ENCODE measurements at regions not wholly inside any gene's neighbourhood (a gene's known extent, or its start where the extent isn't known, plus 50 kb on each side); places are given as distances from the start of the nearest gene placed in this dataset.

DNA sequence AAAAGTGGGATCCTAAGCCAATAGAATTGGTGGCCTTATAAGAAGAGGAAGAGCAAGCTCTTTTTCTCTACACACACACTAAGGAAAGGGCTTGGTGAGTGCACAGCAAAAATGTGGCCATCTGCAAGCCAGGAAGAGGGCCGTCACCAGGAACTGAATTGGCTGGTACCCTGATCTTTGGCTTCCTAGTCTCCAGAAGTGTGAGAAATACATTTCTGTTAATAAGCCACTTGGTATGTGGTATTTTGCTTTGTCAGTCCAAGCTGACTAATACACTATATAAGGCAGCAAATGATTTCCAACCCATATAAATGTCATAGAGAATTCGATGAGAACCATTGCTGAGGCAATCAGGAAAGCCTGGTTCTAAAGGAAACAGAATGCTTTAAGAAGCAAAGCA, 816.3 kb upstream of the SEMA6D start:
- Mint-ChIP-seq H3K36me3 (ENCODE audit: low read depth, unreplicated experiment) (no peaks in the 10 kb centered on the region), H3K4me3 (ENCODE audit: unreplicated experiment) (no peak overlapping the region), H3K9me3 (ENCODE audit: unreplicated experiment) (peaks cover 2% of the 10 kb centered on the region), H3K27me3 (ENCODE audit: low read depth, unreplicated experiment) (no peaks in the 10 kb centered on the region), H3K27ac (ENCODE audit: unreplicated experiment) (no peak overlapping the region), H3K4me1 (ENCODE audit: low read depth, unreplicated experiment) (no peaks in the 10 kb centered on the region)
- DNase-seq (ENCODE audit: low read depth) (no peak), FAIRE-seq (no peak)
- TF ChIP-seq CTCF (IDR thresholded peaks at IDR 0.05; ENCODE audit: insufficient read depth, low read depth, low read length), result no peak
- TF ChIP-seq EZH2 (IDR thresholded peaks at IDR 0.05; ENCODE audit: insufficient read depth, low read length), result no peak
- H2AFZ ChIP-seq (ENCODE audit: low read depth, low read length), result no peak overlapping the region
- H3K4me3 ChIP-seq (ENCODE audit: insufficient read depth, low read depth, low read length), result no peak overlapping the region
- no peaks in the 10 kb centered on the region for H3K9me3 ChIP-seq (ENCODE audit: insufficient read depth, low read depth, low read length)
- no peak overlapping the region for H3K27ac ChIP-seq (ENCODE audit: low read depth, low read length)
- H4K20me1 ChIP-seq (ENCODE audit: insufficient read depth, low read length), result no peaks in the 10 kb centered on the region
- H3K4me1 ChIP-seq (ENCODE audit: insufficient read depth, low read length), result no peaks in the 10 kb centered on the region
- H3K9ac ChIP-seq (ENCODE audit: low read length), result no peak overlapping the region
- no peaks in the 10 kb centered on the region for H3K27me3 ChIP-seq (ENCODE audit: insufficient read depth, low read length)
- no peaks in the 10 kb centered on the region for H3K79me2 ChIP-seq (ENCODE audit: insufficient read depth, low read length)
- H3K36me3 ChIP-seq (ENCODE audit: insufficient read depth, low read length), result no peaks in the 10 kb centered on the region
- no peak overlapping the region for H3K4me2 ChIP-seq (ENCODE audit: low read length)

GRCh38 chr15:46917721-46918252, 799.5 kb upstream of the SEMA6D start:
- Mint-ChIP-seq H3K27me3 (ENCODE audit: low read depth, unreplicated experiment) (no peaks in the 10 kb centered on the region), H3K4me1 (ENCODE audit: low read depth, unreplicated experiment) (no peaks in the 10 kb centered on the region), H3K9me3 (ENCODE audit: unreplicated experiment) (no peaks in the 10 kb centered on the region), H3K4me3 (ENCODE audit: unreplicated experiment) (no peak overlapping the region), H3K27ac (ENCODE audit: unreplicated experiment) (no peak overlapping the region), H3K36me3 (ENCODE audit: low read depth, unreplicated experiment) (no peaks in the 10 kb centered on the region)
- no peak for TF ChIP-seq CTCF (IDR thresholded peaks at IDR 0.05; ENCODE audit: insufficient read depth, low read depth, low read length)
- no peak for TF ChIP-seq EZH2 (IDR thresholded peaks at IDR 0.05; ENCODE audit: insufficient read depth, low read length)
- FAIRE-seq, result no peak
- Histone ChIP-seq H3K9ac (ENCODE audit: low read length) (no peak overlapping the region), H4K20me1 (ENCODE audit: insufficient read depth, low read length) (no peaks in the 10 kb centered on the region), H3K4me3 (ENCODE audit: insufficient read depth, low read depth, low read length) (no peak overlapping the region), H3K9me3 (ENCODE audit: insufficient read depth, low read depth, low read length) (peaks cover 4% of the 10 kb centered on the region), H3K4me2 (ENCODE audit: low read length) (no peak overlapping the region), H2AFZ (ENCODE audit: low read depth, low read length) (no peak overlapping the region), H3K27ac (ENCODE audit: low read depth, low read length) (no peak overlapping the region), H3K27me3 (ENCODE audit: insufficient read depth, low read length) (no peaks in the 10 kb centered on the region), H3K36me3 (ENCODE audit: insufficient read depth, low read length) (no peaks in the 10 kb centered on the region), H3K79me2 (ENCODE audit: insufficient read depth, low read length) (no peaks in the 10 kb centered on the region), H3K4me1 (ENCODE audit: insufficient read depth, low read length) (no peaks in the 10 kb centered on the region)
- no peak for DNase-seq (ENCODE audit: low read depth)

DNA sequence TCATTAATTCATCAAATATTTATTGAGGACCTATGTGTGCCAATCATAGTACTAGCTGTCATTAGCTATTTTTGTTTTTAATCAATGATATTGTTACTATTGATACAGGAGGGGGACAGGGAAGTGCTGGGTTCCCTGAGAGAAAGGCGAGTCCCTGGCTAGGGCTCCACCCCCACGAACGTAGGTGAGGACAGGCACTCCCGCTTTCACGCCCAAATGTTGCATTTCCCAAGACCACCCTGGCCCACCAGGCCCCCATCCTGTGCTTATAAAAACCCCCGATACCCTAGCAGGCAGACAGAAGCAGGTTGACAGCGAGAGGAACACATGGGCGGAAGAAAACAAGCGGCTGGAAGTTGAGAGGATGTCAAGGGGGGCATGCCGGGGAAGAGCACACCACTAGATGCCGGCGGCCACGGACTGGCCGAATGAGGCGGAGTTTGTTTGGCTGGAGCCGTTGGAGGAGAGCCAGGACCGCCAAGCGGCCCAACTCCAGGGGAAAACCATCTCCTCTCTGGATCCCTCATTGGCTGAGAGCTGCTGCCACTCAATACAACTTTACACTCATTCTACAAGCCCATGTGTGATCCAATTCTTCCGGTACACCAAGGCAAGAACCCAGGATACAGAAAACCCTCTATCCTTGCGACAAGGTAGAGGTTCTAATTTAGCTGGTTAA, 798.7 kb upstream of the SEMA6D start:
- H3K4me2 ChIP-seq (ENCODE audit: low read length), result no peak overlapping the region
- no peak overlapping the region for H3K4me3 ChIP-seq (ENCODE audit: insufficient read depth, low read depth, low read length)
- no peaks in the 10 kb centered on the region for H3K36me3 Mint-ChIP-seq (ENCODE audit: low read depth, unreplicated experiment)
- no peaks in the 10 kb centered on the region for H4K20me1 ChIP-seq (ENCODE audit: insufficient read depth, low read length)
- no peaks in the 10 kb centered on the region for H3K9me3 Mint-ChIP-seq (ENCODE audit: unreplicated experiment)
- no peaks in the 10 kb centered on the region for H3K4me1 Mint-ChIP-seq (ENCODE audit: low read depth, unreplicated experiment)
- H3K27ac Mint-ChIP-seq (ENCODE audit: unreplicated experiment), result no peak overlapping the region
- no peak overlapping the region for H3K9ac ChIP-seq (ENCODE audit: low read length)
- DNase-seq (ENCODE audit: low read depth) (no peak), FAIRE-seq (no peak)
- H3K4me3 Mint-ChIP-seq (ENCODE audit: unreplicated experiment), result no peak overlapping the region
- H3K27ac ChIP-seq (ENCODE audit: low read depth, low read length), result no peak overlapping the region
- H3K27me3 Mint-ChIP-seq (ENCODE audit: low read depth, unreplicated experiment), result no peaks in the 10 kb centered on the region
- no peaks in the 10 kb centered on the region for H3K4me1 ChIP-seq (ENCODE audit: insufficient read depth, low read length)
- no peaks in the 10 kb centered on the region for H3K79me2 ChIP-seq (ENCODE audit: insufficient read depth, low read length)
- H3K27me3 ChIP-seq (ENCODE audit: insufficient read depth, low read length), result no peaks in the 10 kb centered on the region
- H3K9me3 ChIP-seq (ENCODE audit: insufficient read depth, low read depth, low read length), result peaks cover 4% of the 10 kb centered on the region
- H3K36me3 ChIP-seq (ENCODE audit: insufficient read depth, low read length), result no peaks in the 10 kb centered on the region
- TF ChIP-seq CTCF (IDR thresholded peaks at IDR 0.05; ENCODE audit: insufficient read depth, low read depth, low read length) (no peak), EZH2 (IDR thresholded peaks at IDR 0.05; ENCODE audit: insufficient read depth, low read length) (no peak)
- H2AFZ ChIP-seq (ENCODE audit: low read depth, low read length), result no peak overlapping the region

Data from astrocyte (in vitro differentiated cells and primary cell).